Astrocyte (in vitro differentiated cells and primary cell): ENCODE measurements at regions not wholly inside any gene's neighbourhood (a gene's known extent, or its start where the extent isn't known, plus 50 kb on each side); places are given as distances from the start of the nearest gene placed in this dataset.

Source experiments
- CTCF ChIP-seq: IDR thresholded peaks from 2 replicates; pipeline ENCODE4 v1.5.1; 2011; ENCODE audit warnings: low read depth, mild to moderate bottlenecking, inconsistent platforms, low read length, moderate library complexity; ENCODE audit not compliant: insufficient read depth
- EZH2 ChIP-seq: IDR thresholded peaks from 2 replicates; pipeline ENCODE4 v1.6.1; 2012; ENCODE audit warnings: mild to moderate bottlenecking, low read length, inconsistent platforms; ENCODE audit not compliant: insufficient read depth

DNA sequence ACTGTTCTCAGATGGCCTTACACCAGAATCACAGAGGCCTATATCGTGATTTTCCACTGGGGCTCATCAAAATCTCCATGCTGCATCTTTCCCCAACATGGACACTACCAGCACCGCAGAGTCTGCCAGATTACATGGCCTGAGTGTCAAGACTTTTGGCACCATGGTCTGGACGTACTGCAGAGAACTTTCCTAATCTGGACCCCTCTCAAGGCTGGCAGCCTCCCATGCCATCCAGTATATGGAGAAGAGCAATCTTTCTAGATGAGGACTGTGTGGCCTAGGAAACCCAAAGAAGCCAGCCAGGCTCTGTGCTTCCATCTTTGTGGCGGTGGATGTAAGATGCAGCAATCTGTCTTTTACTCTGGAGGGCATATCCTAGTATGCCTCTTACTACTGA is 139.2 kb downstream of the ADAMTS15 start:
- TF ChIP-seq EZH2, result no peak
- TF ChIP-seq CTCF, result no peak
